HL-60 (cell line): ENCODE measurements at regions not wholly inside any gene's neighbourhood (a gene's known extent, or its start where the extent isn't known, plus 50 kb on each side); places are given as distances from the start of the nearest gene placed in this dataset.

Source experiments
- DNase-seq, 2 experiments: peaks; one replicate each; pipeline ENCODE4 v3.0.0-alpha.2; 2010 to 2020; ENCODE audit warnings: low read depth in 1 of 2, low spot score in 1 of 2
- H3K27ac ChIP-seq: fragments of 250-450 bp; sonication (Bioruptor Pico); replicated peaks from 2 replicates; pipeline ENCODE4 v1.5.1; 2020; ENCODE audit warnings: mild to moderate bottlenecking, moderate library complexity
- H3K27me3 ChIP-seq: fragments of 250-450 bp; sonication (Bioruptor Pico); 2 replicates; pipeline ENCODE4 v1.5.1; 2021; ENCODE audit warnings: mild to moderate bottlenecking, moderate library complexity; ENCODE audit not compliant: insufficient read depth, poor library complexity, severe bottlenecking
- H3K4me3 ChIP-seq: replicated peaks from 2 replicates; pipeline ENCODE4 v1.5.1; 2011; ENCODE audit warnings: mild to moderate bottlenecking, control low read depth, low read length; ENCODE audit not compliant: insufficient read depth
- CTCF ChIP-seq: IDR thresholded peaks from one replicate; pipeline ENCODE4 v1.5.1; 2011; ENCODE audit warnings: low read length, control low read depth, inconsistent platforms; ENCODE audit not compliant: insufficient read depth
- GABPA ChIP-seq: IDR thresholded peaks from 2 replicates; pipeline ENCODE4 v1.6.1; 2012; ENCODE audit warnings: low read depth
- POLR2AphosphoS5 ChIP-seq: IDR thresholded peaks from 2 replicates; pipeline ENCODE4 v1.6.1; 2012; ENCODE audit warnings: low read depth
- REST ChIP-seq: IDR thresholded peaks from 2 replicates; pipeline ENCODE4 v1.6.1; 2012; ENCODE audit warnings: low read depth; ENCODE audit not compliant: insufficient replicate concordance
- SPI1 ChIP-seq: IDR thresholded peaks from 2 replicates; pipeline ENCODE4 v1.6.1; 2012; ENCODE audit warnings: low read depth, mild to moderate bottlenecking, borderline replicate concordance

GRCh38 chr10:58115218-58116050 is 152.3 kb downstream of the IPMK start:
- no peak for TF ChIP-seq REST
- no peak for TF ChIP-seq GABPA
- TF ChIP-seq CTCF, result no peak
- no peak for TF ChIP-seq POLR2AphosphoS5
- no peak for TF ChIP-seq SPI1
- no peak overlapping the region for H3K27ac ChIP-seq
- no peaks in the 10 kb centered on the region for H3K27me3 ChIP-seq
- no peak for DNase-seq
- H3K4me3 ChIP-seq, result no peak overlapping the region

GRCh38 chr10:58109731-58110130 is 158.0 kb downstream of the IPMK start:
- no peak overlapping the region for H3K4me3 ChIP-seq
- DNase-seq, result no peak
- no peak overlapping the region for H3K27ac ChIP-seq
- no peaks in the 10 kb centered on the region for H3K27me3 ChIP-seq
- TF ChIP-seq CTCF, result no peak
- no peak for TF ChIP-seq SPI1
- TF ChIP-seq GABPA, result no peak
- no peak for TF ChIP-seq REST
- TF ChIP-seq POLR2AphosphoS5, result no peak

GRCh38 chr10:58107506-58107905 is 160.2 kb downstream of the IPMK start:
- Histone ChIP-seq H3K27ac (no peak overlapping the region), H3K4me3 (no peak overlapping the region), H3K27me3 (no peaks in the 10 kb centered on the region)
- TF ChIP-seq CTCF (no peak), REST (no peak), GABPA (no peak), SPI1 (no peak), POLR2AphosphoS5 (no peak)
- no peak for DNase-seq
